ENCODE measurements at regions not wholly inside any gene's neighbourhood (a gene's known extent, or its start where the extent isn't known, plus 50 kb on each side); places are given as distances from the start of the nearest gene placed in this dataset.

- no peak for DNase-seq (ENCODE audit: low spot score)
- TF ChIP-seq CTCF (IDR thresholded peaks at IDR 0.05; ENCODE audit: extremely low read depth, insufficient read depth, missing control alignments): no peak
- in situ Hi-C loops (cut with MboI; ENCODE audit: low pct_unique_long_range_greater_than_20kb, low sequenced_read_pairs, unreplicated experiment): no loop called here
Observed at GRCh38 chr4:13893211-13893610, 265.7 kb upstream of the BOD1L1 start.

- in situ Hi-C loops (cut with MboI; ENCODE audit: low pct_unique_long_range_greater_than_20kb, low sequenced_read_pairs, unreplicated experiment): no loop called here
- TF ChIP-seq CTCF (IDR thresholded peaks at IDR 0.05; ENCODE audit: extremely low read depth, insufficient read depth, missing control alignments): no peak
- DNase-seq (ENCODE audit: low spot score): no peak
Observed at GRCh38 chr4:13893987-13894386, 266.5 kb upstream of the BOD1L1 start.

- no peak for TF ChIP-seq CTCF (IDR thresholded peaks at IDR 0.05; ENCODE audit: extremely low read depth, insufficient read depth, missing control alignments)
- no peak for DNase-seq (ENCODE audit: low spot score)
- in situ Hi-C loops (cut with MboI; ENCODE audit: low pct_unique_long_range_greater_than_20kb, low sequenced_read_pairs, unreplicated experiment): no loop called here
Observed at GRCh38 chr4:13900780-13901179, 273.3 kb upstream of the BOD1L1 start.

GRCh38 chr4:13902146-13902545 is 274.6 kb upstream of the BOD1L1 start:
- in situ Hi-C loops (cut with MboI; ENCODE audit: low pct_unique_long_range_greater_than_20kb, low sequenced_read_pairs, unreplicated experiment): no loop called here
- no peak for DNase-seq (ENCODE audit: low spot score)
- TF ChIP-seq CTCF (IDR thresholded peaks at IDR 0.05; ENCODE audit: extremely low read depth, insufficient read depth, missing control alignments): no peak

GRCh38 chr4:13903061-13903460 is 275.5 kb upstream of the BOD1L1 start:
- DNase-seq (ENCODE audit: low spot score): no peak

GRCh38 chr4:13903901-13904300 is 276.4 kb upstream of the BOD1L1 start:
- DNase-seq (ENCODE audit: low spot score): no peak
- in situ Hi-C loops (cut with MboI; ENCODE audit: low pct_unique_long_range_greater_than_20kb, low sequenced_read_pairs, unreplicated experiment): no loop called here
- TF ChIP-seq CTCF (IDR thresholded peaks at IDR 0.05; ENCODE audit: extremely low read depth, insufficient read depth, missing control alignments): no peak

More at GRCh38 chr4:13903061-13903460, 275.5 kb upstream of the BOD1L1 start:
- TF ChIP-seq CTCF (IDR thresholded peaks at IDR 0.05; ENCODE audit: extremely low read depth, insufficient read depth, missing control alignments): no peak
- in situ Hi-C loops (cut with MboI; ENCODE audit: low pct_unique_long_range_greater_than_20kb, low sequenced_read_pairs, unreplicated experiment): no loop called here

- TF ChIP-seq CTCF (IDR thresholded peaks at IDR 0.05; ENCODE audit: extremely low read depth, insufficient read depth, missing control alignments): no peak
- in situ Hi-C loops (cut with MboI; ENCODE audit: low pct_unique_long_range_greater_than_20kb, low sequenced_read_pairs, unreplicated experiment): no loop called here
- no peak for DNase-seq (ENCODE audit: low spot score)
Observed at GRCh38 chr4:13905543-13905942, 278.0 kb upstream of the BOD1L1 start.
